Smooth muscle cell (in vitro differentiated cells): ENCODE measurements at regions not wholly inside any gene's neighbourhood (a gene's known extent, or its start where the extent isn't known, plus 50 kb on each side); places are given as distances from the start of the nearest gene placed in this dataset.

ENCODE experiments used
- DNase-seq: peaks from one replicate; lab custom pipeline; 2025; ENCODE audit not compliant: unreplicated experiment; lab: John Stamatoyannopoulos, UW
- H2AFZ ChIP-seq: fragments of 200-600 bp; sonication (generic); 2 replicates; pipeline ENCODE4 v1.6.0; 2016; ENCODE audit warnings: antibody characterized with exemption, low read depth, mild to moderate bottlenecking
- H3F3A ChIP-seq: fragments of 200-600 bp; sonication (generic); 2 replicates; pipeline ENCODE4 v1.6.0; 2017; ENCODE audit warnings: antibody characterized with exemption, low read depth
- H3K27ac ChIP-seq: fragments of 200-600 bp; sonication (generic); 2 replicates; pipeline ENCODE4 v1.5.1; 2016; ENCODE audit warnings: low read depth, mild to moderate bottlenecking
- H3K27me3 ChIP-seq: fragments of 200-600 bp; sonication (generic); 2 replicates; pipeline ENCODE4 v1.6.1; 2016; ENCODE audit warnings: low read depth, mild to moderate bottlenecking
- H3K36me3 ChIP-seq: fragments of 200-600 bp; sonication (generic); 2 replicates; pipeline ENCODE4 v1.5.1; 2016; ENCODE audit warnings: low read depth
- H3K4me1 ChIP-seq: fragments of 200-600 bp; sonication (generic); 2 replicates; pipeline ENCODE4 v1.5.1; 2016; ENCODE audit warnings: low read depth
- H3K4me2 ChIP-seq: fragments of 200-600 bp; sonication (generic); 2 replicates; pipeline ENCODE4 v1.6.0; 2016; ENCODE audit warnings: mild to moderate bottlenecking
- H3K4me3 ChIP-seq: fragments of 200-600 bp; sonication (generic); 2 replicates; pipeline ENCODE4 v1.5.1; 2016; ENCODE audit warnings: mild to moderate bottlenecking
- H3K79me2 ChIP-seq: fragments of 200-600 bp; sonication (generic); 2 replicates; pipeline ENCODE4 v1.6.0; 2016; ENCODE audit warnings: low read depth, mild to moderate bottlenecking
- H3K9ac ChIP-seq: fragments of 200-600 bp; sonication (generic); 2 replicates; pipeline ENCODE4 v1.6.0; 2016; ENCODE audit warnings: low read depth
- H3K9me3 ChIP-seq: fragments of 200-600 bp; sonication (generic); replicated peaks from 2 replicates; pipeline ENCODE4 v1.5.1; 2016; ENCODE audit warnings: low read depth
- H4K20me1 ChIP-seq: fragments of 200-600 bp; sonication (generic); 2 replicates; pipeline ENCODE4 v1.6.0; 2016; ENCODE audit warnings: low read depth
- CTCF ChIP-seq: fragments of 200-600 bp; sonication (generic); IDR thresholded peaks from 2 replicates; pipeline ENCODE4 v1.5.1; 2017; ENCODE audit warnings: borderline replicate concordance, mild to moderate bottlenecking, antibody characterized with exemption; ENCODE audit not compliant: insufficient read depth, poor library complexity, severe bottlenecking
- WGBS: methylation state at CpG from one replicate; pipeline ENCODE4 v1.1.7; 2016; ENCODE audit warnings: low lambda C conversion rate; 5-methylcytosine and 5-hydroxymethylcytosine counted together

GRCh38 chr16:26736084-26736483 is 330.6 kb upstream of the C16orf82 start:
- no peak for TF ChIP-seq CTCF
- H3K79me2 ChIP-seq = no peaks in the 10 kb centered on the region
- no peak overlapping the region for H3K27ac ChIP-seq
- no peak overlapping the region for H2AFZ ChIP-seq
- no peaks in the 10 kb centered on the region for H4K20me1 ChIP-seq
- no peak for DNase-seq
- H3K27me3 ChIP-seq = no peaks in the 10 kb centered on the region
- H3K36me3 ChIP-seq = no peaks in the 10 kb centered on the region
- no peak overlapping the region for H3K4me2 ChIP-seq
- H3F3A ChIP-seq = no peaks in the 10 kb centered on the region
- H3K9ac ChIP-seq = no peak overlapping the region
- no peak overlapping the region for H3K4me3 ChIP-seq
- H3K9me3 ChIP-seq = no peaks in the 10 kb centered on the region
- WGBS = 92% methylated on average over 4 of the region's 4 CpGs
- H3K4me1 ChIP-seq = no peaks in the 10 kb centered on the region

- WGBS = 76% methylated on average over 2 of the region's 2 CpGs
- TF ChIP-seq CTCF = no peak
These were observed 326.0 kb upstream of the C16orf82 start for GRCh38 chr16:26740771-26741170.

GRCh38 chr16:26742040-26742439 is 324.7 kb upstream of the C16orf82 start:
- no peak overlapping the region for H2AFZ ChIP-seq
- no peaks in the 10 kb centered on the region for H3K36me3 ChIP-seq
- H3K79me2 ChIP-seq = no peaks in the 10 kb centered on the region
- H3F3A ChIP-seq = no peaks in the 10 kb centered on the region
- H3K9ac ChIP-seq = no peak overlapping the region
- no peak overlapping the region for H3K27ac ChIP-seq
- no peaks in the 10 kb centered on the region for H3K9me3 ChIP-seq
- DNase-seq = no peak
- no peak overlapping the region for H3K4me3 ChIP-seq
- peaks cover 5% of the 10 kb centered on the region for H3K4me1 ChIP-seq
- 86% methylated on average over 2 of the region's 2 CpGs for WGBS
- TF ChIP-seq CTCF = no peak
- no peaks in the 10 kb centered on the region for H4K20me1 ChIP-seq
- peaks cover 7% of the 10 kb centered on the region for H3K27me3 ChIP-seq
- H3K4me2 ChIP-seq = no peak overlapping the region

More at GRCh38 chr16:26740771-26741170, 326.0 kb upstream of the C16orf82 start:
- no peak for DNase-seq
- no peak overlapping the region for H3K4me3 ChIP-seq
- H3K9me3 ChIP-seq = no peaks in the 10 kb centered on the region
- no peak overlapping the region for H3K9ac ChIP-seq
- no peak overlapping the region for H3K27ac ChIP-seq
- H3K79me2 ChIP-seq = no peaks in the 10 kb centered on the region
- no peaks in the 10 kb centered on the region for H3K36me3 ChIP-seq
- peaks cover 5% of the 10 kb centered on the region for H3K4me1 ChIP-seq
- no peaks in the 10 kb centered on the region for H3F3A ChIP-seq
- no peaks in the 10 kb centered on the region for H3K27me3 ChIP-seq
- H4K20me1 ChIP-seq = no peaks in the 10 kb centered on the region
- H3K4me2 ChIP-seq = no peak overlapping the region
- H2AFZ ChIP-seq = no peak overlapping the region

GRCh38 chr16:26744430-26744829 is 322.3 kb upstream of the C16orf82 start:
- H4K20me1 ChIP-seq = no peaks in the 10 kb centered on the region
- peaks cover 5% of the 10 kb centered on the region for H3K4me1 ChIP-seq
- H3K27me3 ChIP-seq = peaks cover 21% of the 10 kb centered on the region
- H3K4me2 ChIP-seq = no peak overlapping the region
- H3K36me3 ChIP-seq = no peaks in the 10 kb centered on the region
- no peaks in the 10 kb centered on the region for H3K79me2 ChIP-seq
- H3K27ac ChIP-seq = no peak overlapping the region
- no peak overlapping the region for H3K4me3 ChIP-seq
- no peaks in the 10 kb centered on the region for H3F3A ChIP-seq
- no peak for DNase-seq
- H3K9me3 ChIP-seq = no peaks in the 10 kb centered on the region
- H3K9ac ChIP-seq = no peak overlapping the region
- no peak overlapping the region for H2AFZ ChIP-seq
- TF ChIP-seq CTCF = no peak
- WGBS = 43% methylated on average over 5 of the region's 5 CpGs
